ENCODE measurements at regions not wholly inside any gene's neighbourhood (a gene's known extent, or its start where the extent isn't known, plus 50 kb on each side); places are given as distances from the start of the nearest gene placed in this dataset.

DNA sequence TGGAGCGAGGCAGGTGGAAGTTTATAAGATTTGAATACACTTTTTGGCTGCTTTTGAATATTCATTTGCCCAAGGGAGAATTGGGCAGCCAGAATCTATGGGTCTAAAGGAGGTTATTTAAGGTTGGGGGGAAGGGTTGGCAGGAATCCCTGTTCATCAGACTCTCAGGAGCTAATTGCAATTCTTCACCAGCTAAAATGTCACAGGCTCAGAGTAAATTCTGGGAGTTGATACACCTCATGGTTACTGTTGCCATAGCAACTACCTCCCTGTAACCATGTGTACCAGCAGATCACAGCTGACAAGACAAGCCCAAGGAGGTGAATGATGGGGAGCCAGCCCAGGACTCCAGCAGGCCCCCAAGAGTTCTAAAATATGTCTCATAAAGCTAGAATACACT, 75.5 kb downstream of the CAMK2N1 start:
- H3K4me3 ChIP-seq (ENCODE audit: low read length): peak overlapping the region; percentile 37
- H3K27ac ChIP-seq (ENCODE audit: low read length): peak overlapping the region; percentile 58
- no peak overlapping the region for H2AFZ ChIP-seq (ENCODE audit: low read depth, low read length)
- H3K9me3 ChIP-seq (ENCODE audit: low read length): no peaks in the 10 kb centered on the region
- no peaks in the 10 kb centered on the region for H4K20me1 ChIP-seq (ENCODE audit: insufficient read depth)
- H3K79me2 ChIP-seq (replicated peaks; ENCODE audit: insufficient read depth, low read length): no peaks in the 10 kb centered on the region
- H3K4me2 ChIP-seq (ENCODE audit: low read length): peak overlapping the region; percentile 54
- peak overlapping the region; percentile 25 for H3K9ac ChIP-seq (ENCODE audit: low read length)
- H3F3A ChIP-seq (ENCODE audit: insufficient read depth, low read length, poor library complexity, severe bottlenecking): no peaks in the 10 kb centered on the region
- H3K9me2 ChIP-seq (ENCODE audit: insufficient read depth, low read length): no peaks in the 10 kb centered on the region
- H3K36me3 ChIP-seq (ENCODE audit: insufficient read depth, low read length): no peaks in the 10 kb centered on the region
- TF ChIP-seq POLR2AphosphoS5 (IDR thresholded peaks at IDR 0.05): no peak
- TF ChIP-seq, protein P1, sequence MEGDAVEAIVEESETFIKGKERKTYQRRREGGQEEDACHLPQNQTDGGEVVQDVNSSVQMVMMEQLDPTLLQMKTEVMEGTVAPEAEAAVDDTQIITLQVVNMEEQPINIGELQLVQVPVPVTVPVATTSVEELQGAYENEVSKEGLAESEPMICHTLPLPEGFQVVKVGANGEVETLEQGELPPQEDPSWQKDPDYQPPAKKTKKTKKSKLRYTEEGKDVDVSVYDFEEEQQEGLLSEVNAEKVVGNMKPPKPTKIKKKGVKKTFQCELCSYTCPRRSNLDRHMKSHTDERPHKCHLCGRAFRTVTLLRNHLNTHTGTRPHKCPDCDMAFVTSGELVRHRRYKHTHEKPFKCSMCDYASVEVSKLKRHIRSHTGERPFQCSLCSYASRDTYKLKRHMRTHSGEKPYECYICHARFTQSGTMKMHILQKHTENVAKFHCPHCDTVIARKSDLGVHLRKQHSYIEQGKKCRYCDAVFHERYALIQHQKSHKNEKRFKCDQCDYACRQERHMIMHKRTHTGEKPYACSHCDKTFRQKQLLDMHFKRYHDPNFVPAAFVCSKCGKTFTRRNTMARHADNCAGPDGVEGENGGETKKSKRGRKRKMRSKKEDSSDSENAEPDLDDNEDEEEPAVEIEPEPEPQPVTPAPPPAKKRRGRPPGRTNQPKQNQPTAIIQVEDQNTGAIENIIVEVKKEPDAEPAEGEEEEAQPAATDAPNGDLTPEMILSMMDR (IDR thresholded peaks at IDR 0.05; ENCODE audit: poor library complexity, severe bottlenecking): no peak
- no peak for TF ChIP-seq EZH2 (IDR thresholded peaks at IDR 0.05; ENCODE audit: borderline replicate concordance, insufficient read depth, low read length, poor library complexity, severe bottlenecking)
- TF ChIP-seq MXI1 (conservative IDR thresholded peaks at IDR 0.05; ENCODE audit: poor library complexity, severe bottlenecking): peak; percentile 78
- TF ChIP-seq EP300 (conservative IDR thresholded peaks at IDR 0.05; ENCODE audit: poor library complexity, severe bottlenecking): peak; percentile 76
- no peaks in the 10 kb centered on the region for H3K27me3 ChIP-seq (ENCODE audit: insufficient read depth, low read depth, low read length)

DNA sequence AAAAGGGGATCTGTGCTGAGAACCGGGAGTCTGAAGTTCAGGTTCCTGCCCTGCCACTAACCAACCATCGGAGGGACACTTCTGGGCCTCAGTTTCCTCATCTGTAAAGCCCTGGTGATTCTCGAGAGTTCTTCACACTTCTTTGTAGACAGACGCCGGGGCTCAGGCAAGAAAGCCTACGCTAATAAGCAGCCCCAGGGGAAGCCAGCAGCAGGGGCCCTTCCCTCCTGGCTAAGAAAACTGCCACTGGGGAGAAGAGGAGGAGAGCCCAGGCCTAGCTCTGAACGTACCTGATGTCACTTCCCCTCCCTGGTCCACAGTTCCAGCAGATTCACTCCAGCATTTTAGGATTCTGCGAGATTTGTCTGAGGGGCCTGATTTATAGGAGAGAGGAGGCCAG, 76.0 kb downstream of the CAMK2N1 start:
- Histone ChIP-seq H3K9me3 (ENCODE audit: low read length) (no peaks in the 10 kb centered on the region), H3K79me2 (replicated peaks; ENCODE audit: insufficient read depth, low read length) (no peaks in the 10 kb centered on the region), H3K27me3 (ENCODE audit: insufficient read depth, low read depth, low read length) (no peaks in the 10 kb centered on the region), H3K4me2 (ENCODE audit: low read length) (peak overlapping the region; percentile 54), H3F3A (ENCODE audit: insufficient read depth, low read length, poor library complexity, severe bottlenecking) (no peaks in the 10 kb centered on the region), H3K27ac (ENCODE audit: low read length) (peak overlapping the region; percentile 58), H4K20me1 (ENCODE audit: insufficient read depth) (no peaks in the 10 kb centered on the region), H3K9me2 (ENCODE audit: insufficient read depth, low read length) (no peaks in the 10 kb centered on the region), H3K9ac (ENCODE audit: low read length) (peak overlapping the region; percentile 25), H3K36me3 (ENCODE audit: insufficient read depth, low read length) (no peaks in the 10 kb centered on the region), H2AFZ (ENCODE audit: low read depth, low read length) (no peak overlapping the region), H3K4me3 (ENCODE audit: low read length) (peak overlapping the region; percentile 37)
- no peak for TF ChIP-seq TAF1 (IDR thresholded peaks at IDR 0.05; ENCODE audit: low read depth)
- TF ChIP-seq EP300 (conservative IDR thresholded peaks at IDR 0.05; ENCODE audit: poor library complexity, severe bottlenecking): no peak
- TF ChIP-seq SMC3 (conservative IDR thresholded peaks at IDR 0.05; ENCODE audit: poor library complexity): no peak
- TF ChIP-seq MXI1 (conservative IDR thresholded peaks at IDR 0.05; ENCODE audit: poor library complexity, severe bottlenecking): no peak
- TF ChIP-seq, protein P2, sequence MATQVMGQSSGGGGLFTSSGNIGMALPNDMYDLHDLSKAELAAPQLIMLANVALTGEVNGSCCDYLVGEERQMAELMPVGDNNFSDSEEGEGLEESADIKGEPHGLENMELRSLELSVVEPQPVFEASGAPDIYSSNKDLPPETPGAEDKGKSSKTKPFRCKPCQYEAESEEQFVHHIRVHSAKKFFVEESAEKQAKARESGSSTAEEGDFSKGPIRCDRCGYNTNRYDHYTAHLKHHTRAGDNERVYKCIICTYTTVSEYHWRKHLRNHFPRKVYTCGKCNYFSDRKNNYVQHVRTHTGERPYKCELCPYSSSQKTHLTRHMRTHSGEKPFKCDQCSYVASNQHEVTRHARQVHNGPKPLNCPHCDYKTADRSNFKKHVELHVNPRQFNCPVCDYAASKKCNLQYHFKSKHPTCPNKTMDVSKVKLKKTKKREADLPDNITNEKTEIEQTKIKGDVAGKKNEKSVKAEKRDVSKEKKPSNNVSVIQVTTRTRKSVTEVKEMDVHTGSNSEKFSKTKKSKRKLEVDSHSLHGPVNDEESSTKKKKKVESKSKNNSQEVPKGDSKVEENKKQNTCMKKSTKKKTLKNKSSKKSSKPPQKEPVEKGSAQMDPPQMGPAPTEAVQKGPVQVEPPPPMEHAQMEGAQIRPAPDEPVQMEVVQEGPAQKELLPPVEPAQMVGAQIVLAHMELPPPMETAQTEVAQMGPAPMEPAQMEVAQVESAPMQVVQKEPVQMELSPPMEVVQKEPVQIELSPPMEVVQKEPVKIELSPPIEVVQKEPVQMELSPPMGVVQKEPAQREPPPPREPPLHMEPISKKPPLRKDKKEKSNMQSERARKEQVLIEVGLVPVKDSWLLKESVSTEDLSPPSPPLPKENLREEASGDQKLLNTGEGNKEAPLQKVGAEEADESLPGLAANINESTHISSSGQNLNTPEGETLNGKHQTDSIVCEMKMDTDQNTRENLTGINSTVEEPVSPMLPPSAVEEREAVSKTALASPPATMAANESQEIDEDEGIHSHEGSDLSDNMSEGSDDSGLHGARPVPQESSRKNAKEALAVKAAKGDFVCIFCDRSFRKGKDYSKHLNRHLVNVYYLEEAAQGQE (IDR thresholded peaks at IDR 0.05; ENCODE audit: borderline replicate concordance): no peak
- no peak for TF ChIP-seq RAD21 (conservative IDR thresholded peaks at IDR 0.05)
- TF ChIP-seq EZH2 (IDR thresholded peaks at IDR 0.05; ENCODE audit: borderline replicate concordance, insufficient read depth, low read length, poor library complexity, severe bottlenecking): no peak
- TF ChIP-seq, protein P1 (IDR thresholded peaks at IDR 0.05; ENCODE audit: poor library complexity, severe bottlenecking): no peak
- TF ChIP-seq POLR2AphosphoS5 (IDR thresholded peaks at IDR 0.05): no peak
